Globus pallidus (tissue), 1 donor: ENCODE measurements at regions not wholly inside any gene's neighbourhood (a gene's known extent, or its start where the extent isn't known, plus 50 kb on each side); places are given as distances from the start of the nearest gene placed in this dataset.

Experiments used
- DNase-seq: peaks from one replicate; pipeline ENCODE4 v3.0.0-alpha.2; 2015; ENCODE audit warnings: low spot score

- DNase-seq = no peak
These were observed 74.1 kb upstream of the MAOA start for GRCh38 chrX:43581888-43582539.

DNA sequence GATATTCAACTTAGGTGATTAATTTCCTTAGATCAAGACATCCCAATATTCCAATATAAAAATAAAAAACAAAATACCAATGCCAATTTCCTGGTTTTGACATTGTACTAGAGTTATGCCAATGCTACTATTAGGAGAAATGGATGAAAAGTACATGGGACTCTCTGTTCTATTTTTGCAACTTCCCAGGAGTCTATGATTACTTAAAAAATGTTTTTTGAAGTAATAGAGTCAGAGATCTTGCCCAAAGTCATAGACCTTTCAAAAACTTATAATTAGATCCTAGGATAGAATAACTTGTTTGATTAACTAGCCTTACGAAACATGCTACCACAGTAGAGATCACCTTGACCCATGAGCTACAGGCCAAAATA, 73.6 kb upstream of the MAOA start:
- DNase-seq = no peak

GRCh38 chrX:43585922-43586321, 70.2 kb upstream of the MAOA start:
- no peak for DNase-seq

- DNase-seq = no peak
These were observed 69.3 kb upstream of the MAOA start for GRCh38 chrX:43586830-43587229.

GRCh38 chrX:43589735-43590134, 66.4 kb upstream of the MAOA start:
- no peak for DNase-seq

- no peak for DNase-seq
These were observed 65.9 kb upstream of the MAOA start for GRCh38 chrX:43590150-43590549.

GRCh38 chrX:43592597-43592996, 63.5 kb upstream of the MAOA start:
- DNase-seq = no peak

GRCh38 chrX:43595931-43596330, 60.2 kb upstream of the MAOA start:
- DNase-seq = no peak

DNA sequence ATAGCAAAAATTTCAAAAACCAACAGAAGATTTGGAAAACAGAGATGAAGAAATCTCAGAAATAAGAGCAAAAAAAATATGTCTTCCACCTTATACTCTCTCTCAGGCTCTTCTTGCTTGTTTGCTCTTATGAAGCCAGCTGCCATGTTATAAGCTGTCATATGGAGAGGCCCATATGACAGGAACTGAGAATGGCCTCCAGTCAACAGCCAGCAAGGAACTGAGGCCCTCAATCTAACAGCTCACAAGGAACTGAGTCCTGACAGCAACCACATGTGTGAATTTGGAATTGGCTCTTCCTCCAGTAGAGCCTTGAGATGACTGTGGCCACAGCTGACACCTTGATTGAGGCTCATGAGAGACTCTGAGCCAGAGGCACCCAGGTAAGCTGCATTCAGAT, 51.3 kb upstream of the MAOA start:
- DNase-seq = no peak

DNA sequence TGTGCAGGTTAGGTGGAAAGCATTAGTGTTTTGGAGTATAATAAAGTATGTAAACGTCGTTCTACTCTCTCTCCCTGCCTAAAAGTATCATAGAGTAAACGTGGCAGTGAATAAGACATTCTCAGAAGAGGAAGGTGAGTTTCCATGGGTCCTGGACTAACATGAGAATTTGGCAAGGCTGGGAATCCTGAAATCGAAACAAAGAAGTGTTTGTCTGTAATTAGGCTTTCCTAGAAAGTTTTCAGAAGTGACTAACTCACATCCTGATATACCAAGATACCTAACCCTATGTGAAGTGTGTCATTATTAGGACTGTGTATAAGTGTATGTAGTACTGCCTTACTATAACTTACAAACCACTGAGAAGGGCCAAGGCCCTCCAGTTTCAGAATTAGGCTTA, 50.7 kb upstream of the MAOA start:
- DNase-seq = no peak
